ENCODE measurements at regions not wholly inside any gene's neighbourhood (a gene's known extent, or its start where the extent isn't known, plus 50 kb on each side); places are given as distances from the start of the nearest gene placed in this dataset.
A peak's percentile ranks its signal among the peaks of the same experiment; 100 is the strongest.
"Not testable (repeated sequence)": the region's sequence is repeated elsewhere in the genome, so short reads cannot be mapped to it uniquely, and the experiment has no call there.

DNA sequence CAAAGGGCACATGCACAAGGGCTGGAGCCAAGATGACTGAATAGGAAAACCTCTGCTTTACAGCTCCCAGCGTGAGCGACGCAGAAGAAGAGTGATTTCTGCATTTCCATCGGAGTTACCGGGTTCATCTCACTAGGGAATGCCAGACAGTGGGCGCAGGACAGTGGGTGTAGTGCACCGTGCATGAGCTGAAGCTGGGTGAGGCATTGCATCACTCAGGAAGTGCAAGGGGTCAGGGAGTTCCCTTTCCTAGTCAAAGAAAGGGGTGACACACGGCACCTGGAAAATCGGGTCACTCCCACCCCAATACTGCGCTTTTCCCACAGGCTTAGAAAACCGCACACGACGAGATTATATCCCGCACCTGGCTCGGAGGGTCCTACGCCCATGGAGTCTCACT, 64.5 kb upstream of the HTR1E start:
- DNase-seq, result not testable (repeated sequence)

DNA sequence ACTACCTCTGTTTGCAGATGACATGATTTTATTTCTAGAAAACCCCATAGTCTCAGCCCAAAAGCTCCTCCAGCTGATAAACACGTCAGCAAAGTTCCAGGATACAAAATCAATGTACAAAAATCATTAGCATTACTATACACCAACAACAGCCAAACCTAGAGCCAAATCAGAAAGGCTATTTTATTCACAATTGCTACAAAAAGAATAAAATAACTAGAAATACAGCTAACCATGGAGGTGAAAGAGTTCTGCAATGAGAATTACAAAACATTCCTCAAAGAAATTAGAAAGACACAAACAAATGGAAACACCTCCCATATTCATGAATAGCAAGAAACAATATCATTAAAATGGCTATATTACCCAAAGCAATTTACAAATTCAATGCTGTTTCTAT, 65.6 kb upstream of the HTR1E start:
- no peak for DNase-seq

DNA sequence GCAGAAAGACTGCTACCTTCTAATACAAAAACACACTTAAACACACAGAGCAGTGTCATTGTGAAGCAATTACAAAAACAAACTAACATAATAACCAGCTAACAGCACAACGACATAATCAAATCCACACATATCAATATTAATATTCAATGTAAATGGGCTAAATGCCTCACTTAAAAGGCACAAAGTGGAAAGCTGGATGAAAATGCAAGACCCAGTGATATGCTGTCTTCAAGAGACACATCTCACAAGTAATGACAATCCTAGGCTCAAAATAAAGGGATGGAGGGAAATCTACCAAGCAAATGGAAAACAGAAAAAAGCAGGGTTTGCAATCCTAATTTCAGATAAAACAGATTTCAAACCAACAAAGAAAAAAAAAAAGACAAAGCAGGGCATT, 67.8 kb upstream of the HTR1E start:
- no peak for DNase-seq

DNA sequence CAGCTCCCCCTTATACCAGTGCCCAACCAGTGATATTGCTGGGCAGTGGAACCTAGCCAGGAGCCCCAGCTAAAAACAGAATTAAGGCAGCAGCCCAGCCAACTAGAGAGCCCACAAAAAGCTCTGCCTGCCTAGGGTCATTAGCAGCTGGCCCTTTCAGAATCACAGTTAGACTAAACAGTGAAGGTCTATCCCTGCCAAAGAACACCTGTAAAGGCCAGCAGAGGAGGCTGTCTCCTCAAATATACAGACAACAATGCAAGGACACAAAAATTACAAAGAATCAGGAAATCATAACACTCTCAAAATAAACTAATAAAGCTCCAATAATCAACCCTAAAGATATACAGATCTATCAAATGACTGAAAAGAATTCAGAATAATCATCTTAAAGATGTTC, 77.8 kb upstream of the HTR1E start:
- DNase-seq, result no peak

DNA sequence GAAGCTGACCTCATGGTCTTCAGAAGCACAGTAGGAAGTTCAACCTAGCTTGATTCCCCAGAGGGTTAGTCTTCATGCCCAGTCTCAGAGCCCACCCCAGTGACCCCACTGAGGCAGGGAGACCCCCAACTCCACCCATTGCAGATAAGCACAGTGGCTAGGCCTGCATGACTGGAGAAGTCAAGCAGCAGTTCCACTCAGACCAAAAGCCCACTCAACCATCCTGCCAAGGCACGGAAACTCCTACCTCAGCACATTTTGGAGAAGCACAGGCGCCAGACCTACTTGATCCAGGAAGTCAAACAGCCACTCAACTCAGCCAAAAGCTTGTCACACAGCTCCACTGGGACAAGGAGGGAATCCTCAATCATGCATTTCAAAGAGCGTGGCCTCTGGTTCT, 78.4 kb upstream of the HTR1E start:
- no peak for DNase-seq

DNA sequence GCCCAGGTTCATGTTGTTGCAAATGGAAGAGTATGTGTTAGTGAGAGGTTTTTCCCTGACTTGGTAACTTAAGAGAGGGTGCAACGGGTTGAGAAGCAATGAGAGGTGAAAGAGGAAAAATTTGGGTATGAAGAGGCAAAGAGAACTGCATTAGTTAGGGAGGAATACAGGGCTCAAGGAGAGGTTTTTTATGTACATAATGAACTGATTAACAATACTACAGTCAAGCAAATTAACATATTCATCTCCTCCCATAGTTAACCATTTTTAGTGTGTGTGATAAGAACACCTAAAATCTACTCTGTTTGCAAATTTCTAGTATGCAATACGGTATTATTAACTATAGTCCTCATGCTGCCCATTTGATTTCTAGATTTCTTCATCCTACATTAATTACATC, 79.5 kb upstream of the HTR1E start:
- DNase-seq, result no peak

DNA sequence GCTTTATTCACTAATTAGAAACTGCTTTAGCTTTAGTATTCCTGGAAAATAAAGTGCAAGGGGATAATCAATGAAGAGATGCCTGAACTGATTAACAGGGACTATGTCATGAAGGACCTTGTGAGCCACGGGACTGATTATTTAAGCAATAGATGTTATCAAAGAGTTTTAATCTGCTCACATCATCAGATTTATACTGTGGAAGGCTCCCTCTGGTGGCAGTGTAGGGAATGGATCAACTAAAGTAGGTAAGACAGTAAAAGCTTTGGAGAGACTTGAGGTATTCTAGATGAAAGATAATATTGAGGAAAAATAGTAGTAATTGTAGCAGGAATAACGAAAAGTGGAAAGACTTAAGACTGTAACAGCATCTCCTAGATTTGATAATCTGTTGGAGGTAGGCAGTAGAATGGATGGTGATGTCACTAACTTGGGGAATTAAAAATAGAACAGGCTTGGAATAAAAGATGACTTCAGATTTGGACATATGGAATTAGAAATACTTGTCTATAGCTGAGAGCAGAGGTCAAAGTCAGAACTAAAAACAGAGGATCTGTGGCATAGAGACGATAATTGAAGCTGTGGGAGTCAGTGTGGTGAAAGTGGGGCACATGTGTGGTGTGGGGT, 80.3 kb upstream of the HTR1E start:
- DNase-seq, result peak; percentile 2

DNA sequence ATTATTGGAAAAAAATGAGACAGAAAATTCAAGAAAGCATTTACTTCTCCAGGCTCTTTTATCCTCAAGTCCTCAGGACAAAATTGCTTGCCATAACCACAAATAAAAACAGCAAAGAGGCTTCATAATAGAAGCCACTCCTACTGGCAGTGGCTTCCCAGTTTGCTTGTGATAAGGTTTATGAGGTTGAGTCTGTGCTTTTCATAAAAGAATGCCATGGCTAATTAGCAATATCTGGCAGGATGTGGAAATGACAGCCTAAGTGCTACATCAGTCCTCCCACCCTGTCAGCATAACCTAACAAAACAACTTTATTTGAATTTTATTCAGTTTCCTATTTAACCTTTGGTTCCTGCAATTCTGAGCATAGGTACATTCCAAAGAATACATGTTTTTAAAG, 80.9 kb upstream of the HTR1E start:
- no peak for DNase-seq

DNA sequence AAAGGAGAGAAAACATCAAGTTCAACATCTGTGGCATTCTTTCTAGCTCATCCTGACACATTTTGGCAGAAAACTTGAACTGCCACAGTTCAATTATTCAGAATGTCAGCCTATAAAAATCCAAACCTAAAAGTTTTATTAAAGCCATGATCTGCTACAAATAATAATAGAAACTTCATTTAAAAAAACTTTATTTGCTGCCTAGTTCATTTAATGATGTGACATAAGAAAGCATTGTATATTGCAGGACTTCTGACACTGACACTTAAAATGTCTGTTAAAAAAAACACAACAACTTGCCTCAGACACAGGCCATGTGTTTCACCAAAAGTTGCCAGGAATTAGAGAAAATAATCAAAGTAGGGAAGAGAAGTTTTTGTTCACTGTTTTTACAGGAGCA, 88.3 kb upstream of the HTR1E start:
- no peak for DNase-seq

DNA sequence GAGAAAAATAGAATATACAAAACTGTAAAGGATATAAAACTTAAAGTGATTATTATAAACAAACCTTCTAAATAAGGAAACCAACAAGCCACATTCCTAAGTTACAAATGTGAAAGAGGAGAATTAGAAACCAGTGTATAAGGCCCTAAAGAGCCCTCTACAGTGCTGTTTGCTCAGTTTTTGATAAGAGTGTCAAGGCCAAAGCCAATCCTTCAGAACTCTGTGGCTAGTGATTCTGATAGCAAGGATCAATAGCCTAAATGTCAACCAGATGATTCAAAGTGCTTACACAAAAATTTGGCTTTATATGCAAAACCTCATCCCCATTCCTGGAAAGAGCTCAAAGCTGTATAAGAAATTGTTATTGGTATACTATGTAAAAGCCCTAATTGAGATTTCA, 104.6 kb upstream of the HTR1E start:
- no peak for DNase-seq

DNA sequence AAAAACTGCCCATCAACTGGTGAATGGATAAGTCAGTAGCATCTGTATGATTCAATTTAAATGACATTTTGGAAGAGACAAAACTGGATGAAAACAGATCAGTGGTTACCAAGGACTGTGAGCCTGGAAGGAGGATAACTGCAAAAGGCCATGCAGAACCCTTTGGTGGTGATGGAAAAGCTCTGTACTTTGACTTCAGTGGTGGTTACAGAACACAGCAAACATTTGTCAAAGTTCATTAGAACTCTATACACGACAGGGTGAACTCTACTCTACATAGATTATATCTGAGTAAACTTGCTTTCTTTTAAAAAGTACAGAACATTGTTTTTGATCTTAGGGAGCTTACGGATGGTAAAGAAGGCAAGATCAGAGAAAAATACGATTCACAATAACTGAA, 111.9 kb upstream of the HTR1E start:
- DNase-seq, result no peak

DNA sequence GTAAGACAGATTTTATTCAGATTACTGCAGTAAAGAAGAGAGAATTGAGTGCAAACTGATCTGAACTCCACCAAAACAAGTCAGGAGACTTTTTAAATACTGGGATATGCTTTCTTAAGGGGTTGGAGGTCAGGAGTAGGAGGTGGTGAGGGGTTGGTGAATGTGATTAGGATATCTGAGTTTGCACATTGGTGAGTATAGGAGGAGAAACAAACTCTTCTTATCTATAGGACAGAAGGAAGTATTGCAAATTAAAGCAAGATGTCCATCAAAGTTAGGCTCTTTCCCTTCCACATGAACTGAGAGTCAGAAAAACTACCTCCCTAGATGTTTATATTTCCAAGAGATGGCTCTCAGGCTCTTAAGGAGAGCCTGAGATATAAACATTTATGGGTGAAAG, 114.6 kb upstream of the HTR1E start:
- DNase-seq, result no peak

DNA sequence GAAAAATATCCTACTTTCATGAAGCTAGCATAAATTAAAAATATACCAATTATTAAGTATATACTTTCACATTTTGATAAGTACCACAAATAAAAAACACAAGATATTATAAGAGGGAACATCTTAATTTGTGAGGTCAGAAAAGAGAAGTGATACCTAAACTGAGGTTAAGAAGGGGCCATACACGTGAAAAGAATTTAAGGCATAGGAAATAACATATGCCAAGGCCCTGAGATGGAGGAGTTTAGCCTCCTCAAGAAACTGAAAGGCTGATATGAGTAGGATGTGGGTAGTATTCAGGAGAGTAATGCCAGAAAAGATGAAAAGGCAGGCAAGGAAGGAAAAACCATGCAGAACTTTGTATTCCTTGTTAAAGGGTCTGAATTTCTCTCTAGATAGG, 116.6 kb upstream of the HTR1E start:
- DNase-seq, result no peak

DNA sequence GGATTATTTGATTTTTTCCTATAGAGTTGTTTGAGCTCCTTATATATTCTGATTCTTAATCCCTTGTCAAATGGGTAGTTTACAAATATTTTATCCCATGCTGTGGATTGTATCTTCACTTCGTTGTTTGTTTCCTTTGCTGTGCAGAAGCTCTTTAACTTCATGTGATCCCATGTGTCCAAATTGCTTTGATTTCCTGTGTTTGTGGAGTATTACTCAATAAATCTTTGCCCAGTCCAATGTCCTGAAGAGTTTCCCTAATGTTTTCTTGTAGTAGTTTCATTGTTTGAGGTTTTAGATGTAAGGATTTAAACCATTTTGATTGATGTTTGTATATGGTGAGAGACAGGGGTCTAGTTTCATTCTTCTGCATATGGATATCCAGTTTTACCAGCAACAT, 143.7 kb upstream of the HTR1E start:
- DNase-seq, result no peak

DNA sequence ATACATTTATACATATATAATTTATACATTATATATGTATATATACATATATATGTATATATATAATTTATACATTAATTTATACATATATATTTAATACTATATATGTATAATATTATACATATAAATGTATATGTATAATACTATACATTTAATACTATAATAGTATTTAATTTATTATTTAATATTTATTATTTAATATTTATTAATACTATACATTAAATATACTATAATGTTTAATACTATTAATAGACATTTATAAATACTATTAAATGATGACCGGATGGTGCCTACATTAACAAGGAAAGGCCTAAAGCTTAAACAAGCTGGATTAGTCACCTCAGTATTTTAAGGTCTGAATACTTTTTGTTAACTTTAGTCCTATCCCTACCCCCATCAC, 145.9 kb upstream of the HTR1E start:
- no peak for DNase-seq

DNA sequence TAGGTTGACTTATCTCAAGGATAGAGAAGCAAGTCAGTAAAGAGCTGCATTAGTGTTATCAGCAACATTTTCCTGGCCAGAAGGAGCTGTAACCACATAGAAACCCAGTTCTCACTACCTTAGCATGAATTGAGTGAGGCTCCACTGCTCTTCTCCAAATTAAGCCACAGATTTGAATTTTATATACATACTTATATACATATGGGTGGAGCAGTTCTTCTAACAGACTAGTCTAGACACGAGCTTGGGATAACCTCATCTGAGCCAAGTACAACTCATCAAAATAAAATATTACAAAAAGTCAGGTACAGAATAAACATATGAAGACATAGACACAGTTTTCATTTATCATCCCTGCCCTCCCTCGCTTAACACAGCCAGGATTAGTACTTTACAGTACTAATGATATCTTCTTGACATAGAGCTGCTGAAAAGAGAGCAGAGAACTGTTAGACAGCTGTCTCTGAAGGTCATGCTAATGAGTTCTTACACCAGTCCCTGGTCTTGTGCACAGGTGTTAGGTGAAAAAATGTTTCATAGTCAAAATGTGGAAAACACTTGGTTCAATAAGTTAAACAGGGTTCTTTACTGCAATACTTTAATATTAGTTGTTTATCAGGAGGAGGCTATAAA, 147.4 kb upstream of the HTR1E start:
- DNase-seq, result no peak

DNA sequence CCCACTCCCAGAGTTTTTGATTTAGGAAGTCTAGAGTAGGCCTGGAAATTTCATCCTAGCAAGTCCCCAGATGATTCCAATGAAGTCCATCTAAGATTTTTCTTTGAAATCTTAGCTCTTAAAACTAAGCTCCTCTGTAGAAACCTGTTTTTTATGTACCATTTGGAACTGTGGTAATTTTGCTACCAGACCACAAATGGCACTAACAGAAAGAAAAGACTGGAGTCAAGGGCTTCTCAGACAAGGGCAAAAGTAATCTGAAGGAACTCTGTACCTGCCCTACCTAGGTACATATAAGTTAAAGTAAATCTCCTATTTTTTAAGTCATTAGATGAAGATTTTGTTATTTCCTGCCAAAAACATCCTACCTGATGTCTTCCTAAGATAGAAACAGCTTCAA, 155.0 kb upstream of the HTR1E start:
- DNase-seq, result no peak

DNA sequence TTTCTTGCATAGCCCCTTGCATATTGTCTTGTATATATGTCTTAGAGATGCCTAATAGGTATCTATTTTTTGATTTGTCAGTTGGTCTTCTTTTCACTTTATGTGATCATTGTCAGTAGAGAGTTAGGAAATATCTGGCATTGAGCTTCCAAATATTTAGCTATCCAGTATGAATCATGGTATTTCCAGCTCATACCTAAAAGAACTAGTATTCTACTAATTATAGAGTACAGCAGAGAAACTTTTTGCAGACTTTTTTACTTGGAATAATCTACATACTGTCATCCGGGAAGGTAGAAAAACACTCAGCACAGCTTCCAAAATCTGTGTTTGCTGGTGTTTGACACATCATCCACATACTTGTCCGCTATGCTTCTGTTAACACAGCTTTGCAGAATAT, 156.4 kb upstream of the HTR1E start:
- DNase-seq, result no peak

DNA sequence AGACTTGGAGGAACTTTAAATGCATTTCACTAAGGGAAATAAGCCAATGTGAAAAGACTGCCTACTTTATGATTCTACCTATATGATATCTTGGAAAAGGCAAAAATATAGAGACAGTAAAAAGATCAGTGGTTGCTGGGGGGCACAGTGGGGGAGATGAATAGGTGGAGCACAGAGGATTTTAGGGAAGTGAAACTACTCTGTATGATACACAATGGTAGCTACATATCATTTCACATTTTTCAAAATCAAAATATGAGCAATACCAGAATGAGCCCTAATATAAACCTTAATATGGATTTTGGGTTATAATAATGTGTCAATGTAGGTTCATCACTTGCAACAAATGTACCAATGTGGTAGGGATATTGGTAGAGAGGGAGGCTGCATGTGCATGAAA, 161.4 kb upstream of the HTR1E start:
- DNase-seq, result no peak

DNA sequence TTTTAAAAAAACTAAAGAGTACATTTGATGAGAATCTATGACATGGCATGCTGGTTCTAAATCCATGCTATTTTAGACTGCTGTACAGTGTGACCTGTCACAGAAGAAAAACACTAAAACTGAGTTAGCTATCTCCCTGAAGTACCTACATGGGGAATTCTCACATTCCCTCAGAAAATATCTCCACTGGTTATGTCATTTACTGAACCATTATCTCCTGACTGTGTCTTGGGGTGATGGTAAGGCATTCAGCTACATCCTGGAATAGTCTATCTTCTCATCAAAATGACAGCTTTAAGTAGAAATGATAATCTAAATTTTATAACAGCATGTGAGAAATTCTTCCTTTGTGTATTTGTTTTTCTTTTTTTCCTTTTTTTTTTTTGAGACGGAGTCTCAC, 172.1 kb upstream of the HTR1E start:
- DNase-seq, result no peak

DNA sequence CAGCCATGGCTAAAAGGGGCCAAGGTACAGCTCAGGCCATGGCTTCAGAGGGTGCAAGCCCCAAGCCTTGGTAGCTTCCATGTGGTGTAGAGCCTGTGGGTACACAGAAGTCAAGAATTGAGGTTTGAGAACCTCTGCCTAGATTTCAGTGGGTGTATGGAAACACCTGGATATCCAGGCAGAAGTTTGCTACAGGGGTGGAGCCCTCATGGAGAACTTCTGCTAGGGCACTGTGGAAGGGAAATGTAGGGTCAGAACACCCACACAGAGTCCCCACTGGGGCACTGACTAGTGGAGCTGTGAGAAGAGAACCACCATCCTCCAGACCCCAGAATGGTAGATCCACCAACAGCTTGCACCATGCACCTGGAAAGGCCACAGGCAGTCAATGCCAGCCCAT, 177.4 kb upstream of the HTR1E start:
- not testable (repeated sequence) for DNase-seq

DNA sequence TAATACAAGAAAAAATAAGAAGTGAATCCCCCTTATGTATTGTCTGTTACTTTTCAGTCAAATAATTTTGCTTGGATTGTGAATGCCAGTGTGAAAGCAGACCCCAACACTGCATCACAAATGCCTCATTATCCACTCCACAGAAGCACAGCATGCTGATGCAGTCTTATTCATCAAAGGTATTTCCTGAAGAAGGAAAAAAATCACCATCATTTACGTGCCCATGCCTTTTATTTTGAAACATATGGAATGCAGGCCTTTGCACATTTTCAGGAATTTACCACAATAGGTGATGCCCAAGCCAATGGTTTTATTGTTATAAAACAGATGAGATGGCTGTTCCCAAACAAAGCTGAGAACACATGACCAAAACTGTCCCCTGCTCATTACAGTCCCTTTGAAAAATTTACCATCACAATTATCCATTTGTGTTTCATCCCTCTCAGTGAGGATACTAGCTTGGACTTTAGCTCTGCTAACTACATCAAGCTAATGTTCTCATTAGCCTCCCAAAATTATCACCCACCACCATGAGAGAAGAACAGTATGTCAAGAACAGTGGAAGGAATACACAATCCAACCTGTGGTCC, 180.6 kb upstream of the HTR1E start:
- no peak for DNase-seq

DNA sequence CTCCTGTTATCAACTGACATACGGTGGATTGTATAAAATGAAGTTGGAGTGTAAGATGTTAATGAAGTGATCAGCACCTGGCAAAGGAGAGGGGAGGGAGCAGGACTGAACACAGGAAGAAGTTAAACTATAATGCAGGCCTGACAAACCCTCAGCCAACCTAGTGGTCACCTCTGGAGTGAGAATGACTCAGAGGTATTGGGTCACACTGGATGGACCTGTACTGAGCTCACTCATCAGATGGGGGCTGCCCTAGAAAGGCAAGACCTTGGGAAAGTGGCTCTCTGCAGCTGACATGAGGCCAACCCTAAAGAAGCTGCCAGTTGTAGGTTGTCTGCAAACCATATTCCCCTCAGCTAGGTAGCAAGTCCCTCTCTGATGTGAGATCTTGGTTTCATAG, 193.3 kb upstream of the HTR1E start:
- DNase-seq, result no peak

DNA sequence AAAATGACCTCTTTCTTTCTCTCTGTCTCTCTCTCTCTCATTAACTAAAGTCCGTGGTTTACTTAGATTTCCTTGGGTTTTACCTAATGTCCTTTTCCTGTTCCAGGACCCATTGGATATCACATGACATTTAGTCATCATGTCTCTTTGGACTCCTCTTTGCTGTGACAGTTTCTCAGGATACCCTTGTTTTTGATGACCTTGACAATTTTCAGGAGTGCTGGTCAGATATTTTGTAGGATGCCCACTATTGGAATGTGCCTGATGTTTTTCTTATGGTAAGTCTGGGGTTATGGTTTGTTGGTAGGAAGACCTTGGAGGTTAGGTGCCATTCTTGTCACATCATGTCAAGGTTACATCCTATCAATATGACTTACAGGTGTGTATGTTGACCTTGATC, 199.2 kb upstream of the HTR1E start:
- DNase-seq, result no peak

DNA sequence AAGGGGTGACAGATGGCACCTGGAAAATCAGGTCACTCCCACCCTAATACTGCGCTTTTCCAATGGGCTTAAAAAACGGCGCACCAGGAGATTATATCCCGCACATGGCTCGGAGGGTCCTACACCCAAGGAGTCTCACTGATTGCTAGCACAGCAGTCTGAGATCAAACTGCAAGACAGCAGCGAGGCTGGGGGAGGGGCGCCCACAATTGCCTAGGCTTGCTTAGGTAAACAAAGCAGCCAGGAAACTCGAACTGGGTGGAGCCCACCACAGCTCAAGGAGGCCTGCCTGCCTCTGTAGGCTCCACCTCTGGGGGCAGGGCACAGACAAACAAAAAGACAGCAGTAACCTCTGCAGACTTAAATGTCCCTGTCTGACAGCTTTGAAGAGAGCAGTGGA, 205.7 kb upstream of the HTR1E start:
- not testable (repeated sequence) for DNase-seq

All from CD4-positive, alpha-beta T cell treated with Interleukin-21 for 1 hour (primary cell).